ENCODE measurements at regions not wholly inside any gene's neighbourhood (a gene's known extent, or its start where the extent isn't known, plus 50 kb on each side); places are given as distances from the start of the nearest gene placed in this dataset.

- TF ChIP-seq CBX8 (IDR thresholded peaks at IDR 0.05; ENCODE audit: borderline replicate concordance, low read depth, low read length) = no peak
- no peak for TF ChIP-seq CHD2 (IDR thresholded peaks at IDR 0.05; ENCODE audit: low read length)
- no peak for TF ChIP-seq BACH1 (IDR thresholded peaks at IDR 0.05; ENCODE audit: low read length)
- no peak for TF ChIP-seq RXRA (IDR thresholded peaks at IDR 0.05; ENCODE audit: insufficient read depth, low read depth, low read length)
- TF ChIP-seq JUND (IDR thresholded peaks at IDR 0.05; ENCODE audit: low read length) = no peak
- no peak for TF ChIP-seq CBX5 (IDR thresholded peaks at IDR 0.05; ENCODE audit: low read depth, low read length)
These were observed 707.9 kb downstream of the ZNF385D start (continued) for GRCh38 chr3:21043139-21043538.
